HCT116 (cell line): ENCODE measurements at regions not wholly inside any gene's neighbourhood (a gene's known extent, or its start where the extent isn't known, plus 50 kb on each side); places are given as distances from the start of the nearest gene placed in this dataset.

Source experiments
- ATAC-seq: fragments of 200-7000 bp; cut with Tn5 transposase; 2 replicates; pipeline ENCODE4 v1.9.1; 2020; ENCODE audit warnings: mild to moderate bottlenecking, moderate library complexity
- BruUV-seq: library from RNA; stranded (reverse); fragments of 400-500 nt; replicated peaks from 2 replicates; lab custom pipeline; 2021; lab: Mats Ljungman, UMichigan
- CTCF ChIA-PET: fragments of 300-600 bp; sonication (Branson Sonifier 250); formaldehyde crosslinking; loops from one replicate; lab custom pipeline; 2021; ENCODE audit warnings: antibody characterized with exemption; lab: Charles Lee
- POLR2A ChIA-PET: fragments of 300-600, 350-600 bp; sonication (Branson Sonifier 250); formaldehyde crosslinking; loops from one replicate; lab custom pipeline; 2021; ENCODE audit warnings: antibody characterized with exemption; lab: Charles Lee
- RAD21 ChIA-PET, 2 experiments: fragments of 300-600 bp; sonication (Branson Sonifier 250); formaldehyde crosslinking; loops; one replicate each; lab custom pipeline; 2023; ENCODE audit warnings: low total read pairs in 2 of 2; ENCODE audit not compliant: uncharacterized antibody in 2 of 2, unreplicated experiment in 2 of 2, low non-redundant PET in 1 of 2; lab: Charles Lee
- DNase-seq: peaks from one replicate; pipeline ENCODE4 v3.0.0-alpha.2; 2010; ENCODE audit warnings: low read depth, low spot score
- H2AFZ ChIP-seq: fragments of 200-600 bp; shearing (Covaris generic), sonication (generic); 2 replicates; pipeline ENCODE4 v1.6.1; 2017; ENCODE audit warnings: low read depth, mixed run types, mixed read lengths, antibody characterized with exemption, low read length; ENCODE audit not compliant: poor library complexity, severe bottlenecking
- H3K27ac ChIP-seq: 2 replicates; pipeline ENCODE4 v1.5.1; 2012; ENCODE audit warnings: low read depth, low read length
- H3K27me3 ChIP-seq: fragments of 200-600 bp; sonication (generic); 2 replicates; pipeline ENCODE4 v1.6.1; 2016; ENCODE audit warnings: mixed run types, low read length, mixed read lengths; ENCODE audit not compliant: insufficient read depth
- H3K36me3 ChIP-seq, 2 experiments: fragments of 200-500 bp in 1 of 2; fragments of 200-600 bp in 1 of 2; sonication (Bioruptor generic) in 1 of 2; sonication (generic) in 1 of 2; 2 replicates each; pipeline versions ENCODE4 v1.5.1 to v1.6.1; 2014 to 2016; ENCODE audit warnings: low read length in 2 of 2, inconsistent platforms in 1 of 2, mixed read lengths in 1 of 2, mixed run types in 1 of 2; ENCODE audit not compliant: insufficient read depth in 2 of 2, control insufficient read depth in 1 of 2
- H3K4me1 ChIP-seq, 2 experiments: fragments of 200-600 bp in 1 of 2; sonication (generic) in 1 of 2; 2 replicates each; pipeline versions ENCODE4 v1.5.1 to v1.6.1; 2012 to 2017; ENCODE audit warnings: low read length in 2 of 2, inconsistent platforms in 1 of 2, mild to moderate bottlenecking in 1 of 2, mixed read lengths in 1 of 2, mixed run types in 1 of 2, moderate library complexity in 1 of 2; ENCODE audit not compliant: insufficient read depth in 2 of 2, control insufficient read depth in 1 of 2
- H3K4me2 ChIP-seq: fragments of 200-600 bp; sonication (generic); 2 replicates; pipeline ENCODE4 v1.6.1; 2017; ENCODE audit warnings: mixed run types, low read length, mixed read lengths
- H3K4me3 ChIP-seq, 2 experiments: fragments of 200-600 bp in 1 of 2; sonication (generic) in 1 of 2; replicated peaks in 1 of 2; 2 replicates each; pipeline ENCODE4 v1.5.1; 2011 to 2016; ENCODE audit warnings: low read length in 2 of 2, control low read depth in 1 of 2, low read depth in 1 of 2, mild to moderate bottlenecking in 1 of 2, mixed read lengths in 1 of 2, mixed run types in 1 of 2
- H3K79me2 ChIP-seq: fragments of 200-600 bp; sonication (generic); 2 replicates; pipeline ENCODE4 v1.6.1; 2017; ENCODE audit warnings: mild to moderate bottlenecking, mixed run types, low read length, moderate library complexity, mixed read lengths; ENCODE audit not compliant: insufficient read depth
- H3K9ac ChIP-seq: fragments of 200-600 bp; sonication (generic); 2 replicates; pipeline ENCODE4 v1.6.1; 2016; ENCODE audit warnings: low read length, mixed read lengths
- H3K9me2 ChIP-seq: fragments of 200-600 bp; sonication (generic), shearing (Covaris generic); 2 replicates; pipeline ENCODE4 v1.6.1; 2017; ENCODE audit warnings: mixed run types, mild to moderate bottlenecking, moderate library complexity; ENCODE audit not compliant: insufficient read depth
- H3K9me3 ChIP-seq, 2 experiments: fragments of 200-500 bp in 1 of 2; fragments of 200-600 bp in 1 of 2; sonication (Bioruptor generic) in 1 of 2; sonication (generic) in 1 of 2; 2 replicates each; pipeline ENCODE4 v1.6.1; 2014 to 2017; ENCODE audit warnings: low read length in 2 of 2, mixed read lengths in 2 of 2, inconsistent platforms in 1 of 2, low read depth in 1 of 2, mild to moderate bottlenecking in 1 of 2, mixed run types in 1 of 2, moderate library complexity in 1 of 2; ENCODE audit not compliant: control insufficient read depth in 1 of 2, insufficient read depth in 1 of 2
- H4K20me1 ChIP-seq: fragments of 200-600 bp; sonication (generic), shearing (Covaris generic); 2 replicates; pipeline ENCODE4 v1.6.1; 2017; ENCODE audit warnings: mixed run types, mild to moderate bottlenecking, moderate library complexity; ENCODE audit not compliant: insufficient read depth
- ATF3 ChIP-seq: IDR thresholded peaks from 2 replicates; pipeline ENCODE4 v1.6.1; 2012
- CEBPB ChIP-seq: IDR thresholded peaks from 2 replicates; pipeline ENCODE4 v1.6.1; 2012; ENCODE audit warnings: low read depth
- ELF1 ChIP-seq: IDR thresholded peaks from 2 replicates; pipeline ENCODE4 v1.6.1; 2012; ENCODE audit warnings: low read depth, borderline replicate concordance
- EZH2phosphoT487 ChIP-seq: fragments of 200-600 bp; IDR thresholded peaks from 2 replicates; pipeline ENCODE4 v1.6.1; 2018; ENCODE audit warnings: antibody characterized with exemption, borderline replicate concordance
- FOSL1 ChIP-seq: IDR thresholded peaks from 2 replicates; pipeline ENCODE4 v1.6.1; 2012; ENCODE audit warnings: low read depth
- POLR2AphosphoS5 ChIP-seq: IDR thresholded peaks from 2 replicates; pipeline ENCODE4 v1.6.1; 2011; ENCODE audit warnings: mild to moderate bottlenecking, low read depth, low read length, moderate library complexity
- TCF7L2 ChIP-seq: IDR thresholded peaks from 2 replicates; pipeline ENCODE4 v1.7.0; 2011; ENCODE audit warnings: borderline replicate concordance, inconsistent platforms; ENCODE audit not compliant: insufficient read depth, insufficient read length; ENCODE audit errors: extremely low read depth
- YY1 ChIP-seq: IDR thresholded peaks from 2 replicates; pipeline ENCODE4 v1.6.1; 2011; ENCODE audit warnings: low read length, low read depth, moderate library complexity, mild to moderate bottlenecking; ENCODE audit not compliant: insufficient replicate concordance; ENCODE audit errors: extremely low read depth
- ZFX ChIP-seq: fragments of 450-650 bp; IDR thresholded peaks from 2 replicates; pipeline ENCODE4 v1.6.1; 2017
- intact Hi-C: fragments of 100-400 bp; cut with micrococcal nuclease; formaldehyde crosslinking; loops from 2 replicates; pipeline ENCODE4 v1.10.0; 2022
- TF ChIP-seq, protein P1 (sequence below): IDR thresholded peaks from 2 replicates; pipeline ENCODE4 v1.6.1; 2012; ENCODE audit warnings: low read depth

DNA sequence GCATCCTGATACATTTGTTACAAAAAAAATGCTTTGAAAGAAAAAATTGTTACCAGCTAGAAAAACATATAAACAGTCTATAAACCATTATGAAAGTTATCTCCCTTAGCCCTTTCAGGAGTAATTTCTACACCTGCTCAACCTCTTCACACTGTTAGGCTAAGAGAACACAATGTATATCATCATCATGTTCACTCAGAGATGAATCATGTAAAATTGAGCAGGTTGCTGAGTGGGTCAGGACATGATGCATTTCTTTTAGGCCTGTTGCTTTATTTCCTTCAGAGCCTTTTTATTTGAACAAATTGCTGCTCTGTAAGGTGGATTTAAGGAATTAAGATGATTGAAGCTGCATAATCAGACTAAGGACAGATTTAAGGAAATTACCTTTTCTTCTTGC lies 531.3 kb upstream of the MAN1A1 start:
- no peak overlapping the region for H2AFZ ChIP-seq
- ChIA-PET RAD21 (no interaction called here), CTCF (no interaction called here), POLR2A (no interaction called here)
- intact Hi-C loops = no loop called here
- no peak overlapping the region for H3K4me3 ChIP-seq
- no peak for DNase-seq
- H3K27me3 ChIP-seq = no peaks in the 10 kb centered on the region
- no peaks in the 10 kb centered on the region for H3K4me1 ChIP-seq
- BruUV-seq = no TSS peak
- no peak overlapping the region for H3K4me2 ChIP-seq
- H3K9me2 ChIP-seq = no peaks in the 10 kb centered on the region
- H3K27ac ChIP-seq = no peak overlapping the region
- no peaks in the 10 kb centered on the region for H3K9me3 ChIP-seq
- H3K36me3 ChIP-seq = no peaks in the 10 kb centered on the region
- no peak for TF ChIP-seq ELF1
- TF ChIP-seq YY1 = no peak
- TF ChIP-seq FOSL1 = no peak
- TF ChIP-seq ZFX = no peak
- TF ChIP-seq TCF7L2 = no peak
- TF ChIP-seq, protein P1, sequence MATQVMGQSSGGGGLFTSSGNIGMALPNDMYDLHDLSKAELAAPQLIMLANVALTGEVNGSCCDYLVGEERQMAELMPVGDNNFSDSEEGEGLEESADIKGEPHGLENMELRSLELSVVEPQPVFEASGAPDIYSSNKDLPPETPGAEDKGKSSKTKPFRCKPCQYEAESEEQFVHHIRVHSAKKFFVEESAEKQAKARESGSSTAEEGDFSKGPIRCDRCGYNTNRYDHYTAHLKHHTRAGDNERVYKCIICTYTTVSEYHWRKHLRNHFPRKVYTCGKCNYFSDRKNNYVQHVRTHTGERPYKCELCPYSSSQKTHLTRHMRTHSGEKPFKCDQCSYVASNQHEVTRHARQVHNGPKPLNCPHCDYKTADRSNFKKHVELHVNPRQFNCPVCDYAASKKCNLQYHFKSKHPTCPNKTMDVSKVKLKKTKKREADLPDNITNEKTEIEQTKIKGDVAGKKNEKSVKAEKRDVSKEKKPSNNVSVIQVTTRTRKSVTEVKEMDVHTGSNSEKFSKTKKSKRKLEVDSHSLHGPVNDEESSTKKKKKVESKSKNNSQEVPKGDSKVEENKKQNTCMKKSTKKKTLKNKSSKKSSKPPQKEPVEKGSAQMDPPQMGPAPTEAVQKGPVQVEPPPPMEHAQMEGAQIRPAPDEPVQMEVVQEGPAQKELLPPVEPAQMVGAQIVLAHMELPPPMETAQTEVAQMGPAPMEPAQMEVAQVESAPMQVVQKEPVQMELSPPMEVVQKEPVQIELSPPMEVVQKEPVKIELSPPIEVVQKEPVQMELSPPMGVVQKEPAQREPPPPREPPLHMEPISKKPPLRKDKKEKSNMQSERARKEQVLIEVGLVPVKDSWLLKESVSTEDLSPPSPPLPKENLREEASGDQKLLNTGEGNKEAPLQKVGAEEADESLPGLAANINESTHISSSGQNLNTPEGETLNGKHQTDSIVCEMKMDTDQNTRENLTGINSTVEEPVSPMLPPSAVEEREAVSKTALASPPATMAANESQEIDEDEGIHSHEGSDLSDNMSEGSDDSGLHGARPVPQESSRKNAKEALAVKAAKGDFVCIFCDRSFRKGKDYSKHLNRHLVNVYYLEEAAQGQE = no peak
- no peak for TF ChIP-seq POLR2AphosphoS5
- TF ChIP-seq ATF3 = no peak
- no peak for TF ChIP-seq CEBPB
- TF ChIP-seq EZH2phosphoT487 = no peak
- H3K79me2 ChIP-seq = no peaks in the 10 kb centered on the region
- no peaks in the 10 kb centered on the region for H4K20me1 ChIP-seq
- no peak overlapping the region for H3K9ac ChIP-seq
- ATAC-seq = no peak
